Small intestine (tissue), 7 donors: ENCODE measurements at regions not wholly inside any gene's neighbourhood (a gene's known extent, or its start where the extent isn't known, plus 50 kb on each side); places are given as distances from the start of the nearest gene placed in this dataset.
"Not testable (repeated sequence)": the region's sequence is repeated elsewhere in the genome, so short reads cannot be mapped to it uniquely, and the experiment has no call there.

ENCODE experiments used
- DNase-seq, 2 donors: peaks; one replicate each; pipeline versions ENCODE4 v3.0.0 to v3.0.0-alpha.2; 2013
- FAIRE-seq: peaks from 2 replicates; lab custom pipeline; 2012; peaks lifted over from hg19 to GRCh38; lab: Jason Lieb, UNC
- H3K27ac ChIP-seq, 3 donors: one replicate each; pipeline ENCODE4 v1.5.1; 2013; ENCODE audit warnings: low read length in 2 of 3, mild to moderate bottlenecking in 2 of 3, control low read depth in 1 of 3, inconsistent platforms in 1 of 3, low read depth in 1 of 3, moderate library complexity in 1 of 3
- H3K27me3 ChIP-seq, 3 donors: one replicate each; pipeline ENCODE4 v1.6.1; 2013; ENCODE audit warnings: low read length in 3 of 3, inconsistent platforms in 1 of 3; ENCODE audit not compliant: control insufficient read depth in 3 of 3, insufficient read depth in 3 of 3
- H3K36me3 ChIP-seq, 3 donors: one replicate each; pipeline ENCODE4 v1.6.1; 2013; ENCODE audit warnings: low read length in 3 of 3, inconsistent platforms in 1 of 3, low read depth in 1 of 3, mild to moderate bottlenecking in 1 of 3, moderate library complexity in 1 of 3; ENCODE audit not compliant: control insufficient read depth in 3 of 3, insufficient read depth in 2 of 3
- H3K4me1 ChIP-seq, 3 donors: one replicate each; pipeline ENCODE4 v1.6.1; 2013; ENCODE audit warnings: low read length in 2 of 3, inconsistent platforms in 1 of 3, low read depth in 1 of 3, mild to moderate bottlenecking in 1 of 3, moderate library complexity in 1 of 3; ENCODE audit not compliant: control insufficient read depth in 3 of 3, insufficient read depth in 2 of 3
- H3K4me3 ChIP-seq, 3 donors: one replicate each; pipeline ENCODE4 v1.5.1; 2013; ENCODE audit warnings: low read length in 3 of 3, control low read depth in 1 of 3, inconsistent platforms in 1 of 3, low read depth in 1 of 3, mild to moderate bottlenecking in 1 of 3, moderate library complexity in 1 of 3
- H3K9me3 ChIP-seq, 2 donors: one replicate each; pipeline ENCODE4 v1.6.1; 2013; ENCODE audit warnings: low read depth in 1 of 2, low read length in 1 of 2; ENCODE audit not compliant: control insufficient read depth in 2 of 2, insufficient read depth in 1 of 2
- WGBS, 3 donors: extraction: QIAGEN DNeasy Blood & Tissue Kit; methylation state at CpG; one replicate each; pipeline ENCODE4 v1.1.7; 2013; 5-methylcytosine and 5-hydroxymethylcytosine counted together
- donor health status: healthy with polysubstance abuse.
- donor health status: control.
- donor health status: control.
- donor health status: Bipolar disorder and iron deficiency.
- donor health status: healthy.

- WGBS, 3 donors, result 87 to 96% (median 93%) methylated on average over 4 of the region's 4 CpGs
- peaks cover 0 to 24% of the 10 kb centered on the region in 2 donors for H3K9me3 ChIP-seq
- H3K27ac ChIP-seq, result no peak overlapping the region
- no peak for FAIRE-seq
- H3K4me3 ChIP-seq, result no peak overlapping the region
- H3K4me1 ChIP-seq, result no peaks in the 10 kb centered on the region
- no peak for DNase-seq
- no peaks in the 10 kb centered on the region for H3K27me3 ChIP-seq
- H3K36me3 ChIP-seq, result no peaks in the 10 kb centered on the region
Observed at GRCh38 chr12:38175538-38175937, 141.0 kb upstream of the ALG10B start.

DNA sequence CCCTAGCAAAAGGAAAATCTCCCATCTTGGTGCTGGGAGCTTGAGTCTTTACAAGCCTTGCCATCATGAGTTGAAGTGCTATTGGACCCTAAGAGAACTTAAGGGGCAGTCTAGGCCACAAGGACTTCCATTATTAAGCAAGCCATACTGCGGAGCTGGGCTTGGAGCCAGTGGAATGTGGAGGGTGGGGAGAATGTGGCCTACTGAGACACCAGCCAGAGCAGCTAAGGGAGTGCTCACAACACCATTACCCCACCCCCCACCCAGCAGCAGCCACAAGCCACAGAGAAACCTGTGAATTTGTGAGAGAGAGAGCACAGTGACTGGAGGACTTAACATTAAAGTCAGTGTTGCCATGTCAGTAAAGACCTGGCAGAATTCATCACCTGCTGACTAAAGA is 133.0 kb upstream of the ALG10B start:
- H3K27me3 ChIP-seq, H3K36me3 ChIP-seq, H3K27ac ChIP-seq, H3K4me1 ChIP-seq, H3K4me3 ChIP-seq, DNase-seq, FAIRE-seq: not testable (repeated sequence)
- peaks cover 0 to 13% of the 10 kb centered on the region in 2 donors for H3K9me3 ChIP-seq
- WGBS, 3 donors, result 46 to 97% (median 87%) methylated on average over 1 of the region's 1 CpG

DNA sequence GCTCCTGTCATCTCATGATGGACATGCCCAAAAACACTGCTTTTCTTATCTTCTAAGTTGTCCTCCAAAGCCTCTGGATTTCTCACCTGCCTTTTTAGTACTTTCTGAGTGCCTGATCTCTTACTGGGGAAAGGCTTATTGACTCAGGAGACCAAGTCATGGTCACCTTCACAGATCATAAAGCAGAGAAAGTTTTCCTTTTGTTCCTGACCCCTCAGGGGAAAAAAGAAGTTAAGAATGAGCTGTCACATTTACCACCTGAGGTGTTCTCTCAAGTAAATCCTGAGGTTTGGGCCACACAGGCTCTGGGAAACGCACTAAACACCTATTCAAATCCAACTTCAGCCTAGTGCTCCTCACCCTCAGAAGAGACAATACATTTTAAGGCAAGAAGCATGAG is 119.3 kb upstream of the ALG10B start:
- not testable (repeated sequence) for FAIRE-seq, H3K4me1 ChIP-seq, H3K27ac ChIP-seq, H3K27me3 ChIP-seq, DNase-seq, H3K36me3 ChIP-seq, H3K4me3 ChIP-seq
- peaks cover 4 to 25% of the 10 kb centered on the region in 2 donors for H3K9me3 ChIP-seq
- WGBS, 3 donors, result 54 to 62% (median 59%) methylated on average over 1 of the region's 1 CpG

DNA sequence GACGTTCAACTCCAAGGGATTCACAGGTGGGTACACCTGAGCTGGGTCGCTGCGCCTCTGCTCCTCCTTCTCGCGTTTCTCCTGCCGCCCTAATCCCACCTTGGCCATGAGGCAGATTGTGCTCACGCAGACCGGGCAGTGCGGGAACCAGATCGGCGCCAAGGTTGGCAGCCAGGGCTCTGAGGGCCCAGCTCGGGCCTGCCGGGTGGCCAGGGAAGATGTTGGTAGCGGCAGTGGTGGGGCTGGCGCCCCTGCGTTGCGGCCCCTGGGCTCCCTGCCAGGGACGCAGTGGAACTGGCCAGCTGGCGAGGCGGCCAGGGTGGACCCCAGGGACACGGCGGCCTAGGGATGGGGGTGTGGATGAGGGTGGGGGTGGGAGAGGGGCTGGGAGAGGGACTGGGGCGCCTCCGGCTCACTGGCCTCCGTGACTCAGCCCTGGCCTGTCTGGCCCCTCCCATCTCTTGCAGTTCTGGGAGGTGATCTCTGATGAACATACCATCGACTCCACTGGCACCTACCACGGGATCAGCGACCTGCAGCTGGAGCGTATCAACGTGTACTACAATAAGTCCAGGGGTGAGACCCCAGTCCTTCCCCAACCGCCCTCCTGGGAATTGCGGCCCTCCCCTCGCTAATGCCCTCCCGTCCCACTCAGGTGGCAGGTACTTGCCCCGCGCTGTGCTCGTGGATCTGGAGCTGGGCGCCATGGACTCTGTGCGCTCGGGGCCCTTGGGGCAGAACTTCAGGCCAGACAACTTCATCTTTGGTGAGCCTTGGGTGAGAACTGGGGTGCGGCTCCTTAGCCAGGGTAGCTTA is 114.9 kb upstream of the ALG10B start:
- DNase-seq (no peak), FAIRE-seq (no peak)
- H3K27ac ChIP-seq, result no peak overlapping the region
- no peak overlapping the region for H3K4me3 ChIP-seq
- no peaks in the 10 kb centered on the region for H3K36me3 ChIP-seq
- H3K9me3 ChIP-seq, result peaks cover 6 to 52% of the 10 kb centered on the region in 2 donors
- WGBS, 3 donors, result 91 to 94% (median 93%) methylated on average over 37 to 41 of the region's 41 CpGs
- H3K4me1 ChIP-seq, result no peaks in the 10 kb centered on the region
- no peaks in the 10 kb centered on the region for H3K27me3 ChIP-seq

DNA sequence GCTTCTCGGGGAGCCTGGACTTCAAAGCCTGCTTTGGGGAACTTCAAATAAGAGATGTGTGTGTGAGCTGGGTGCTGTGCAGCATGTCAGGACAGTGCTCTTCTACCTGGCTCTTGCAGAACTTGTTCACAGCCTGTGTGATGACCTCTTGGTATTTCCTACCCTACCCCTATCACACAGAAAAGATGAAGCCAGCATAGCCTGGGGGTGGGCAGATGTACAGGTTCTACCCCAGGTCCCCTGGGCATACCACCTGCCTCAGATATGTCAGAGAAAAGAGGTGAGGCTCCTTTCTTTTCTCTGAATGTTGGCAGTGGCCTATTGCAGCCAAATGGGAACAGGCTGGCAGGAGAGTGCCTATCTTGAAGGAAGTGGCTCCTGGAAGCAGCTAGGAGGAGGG is 111.7 kb upstream of the ALG10B start:
- DNase-seq, result no peak
- Histone ChIP-seq H3K27me3 (no peaks in the 10 kb centered on the region), H3K9me3 (peaks cover 6 to 49% of the 10 kb centered on the region in 2 donors), H3K27ac (no peak overlapping the region), H3K4me1 (no peaks in the 10 kb centered on the region), H3K36me3 (no peaks in the 10 kb centered on the region), H3K4me3 (no peak overlapping the region)
- FAIRE-seq, result no peak
- WGBS, 3 donors, result 84 to 95% (median 89%) methylated on average over 1 of the region's 1 CpG

DNA sequence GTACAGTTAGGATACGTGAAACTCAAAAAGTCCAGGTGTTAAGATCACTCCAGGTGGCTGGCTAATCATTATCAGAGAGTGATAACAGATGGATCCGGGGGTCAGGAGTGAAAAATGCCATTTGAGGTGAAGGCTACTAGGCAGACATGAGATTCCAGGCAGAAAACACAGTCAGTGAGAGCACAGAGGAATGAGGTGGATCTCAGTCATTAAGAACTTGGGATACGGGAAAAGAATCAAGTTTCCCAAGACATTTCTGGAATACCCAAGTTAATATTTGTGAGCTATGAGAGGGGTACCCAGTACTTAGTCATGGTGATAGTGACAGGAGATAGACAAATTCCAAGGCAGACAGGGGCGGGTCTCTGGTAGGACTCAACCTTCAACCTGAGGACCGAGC is 94.6 kb upstream of the ALG10B start:
- DNase-seq (no peak), FAIRE-seq (no peak)

DNA sequence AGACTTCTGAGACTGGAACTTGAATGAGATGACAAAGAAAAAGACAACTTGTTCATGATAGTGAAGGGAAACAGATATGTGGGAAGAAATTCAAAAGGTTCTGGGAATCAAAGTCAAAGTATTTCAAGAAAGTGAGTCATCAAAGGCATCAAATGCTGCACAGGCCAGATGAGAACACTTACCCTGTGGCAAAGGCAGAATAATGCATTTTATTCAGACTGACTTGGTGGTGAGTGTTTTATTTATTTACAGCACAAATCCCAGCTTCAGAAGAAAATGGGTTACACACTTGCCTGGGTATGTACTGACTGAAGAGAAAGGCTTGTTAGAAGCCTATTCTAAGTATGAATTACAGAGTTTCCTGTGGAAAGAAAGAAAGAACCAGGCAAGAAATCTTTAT is 78.2 kb upstream of the ALG10B start:
- not testable (repeated sequence) for H3K27ac ChIP-seq, H3K4me1 ChIP-seq, DNase-seq, H3K36me3 ChIP-seq, H3K27me3 ChIP-seq, H3K4me3 ChIP-seq, H3K9me3 ChIP-seq, FAIRE-seq

More for the DNA sequence above, 94.6 kb upstream of the ALG10B start:
- Histone ChIP-seq H3K36me3 (no peaks in the 10 kb centered on the region), H3K4me1 (no peaks in the 10 kb centered on the region), H3K9me3 (no peaks in the 10 kb centered on the region), H3K27me3 (no peaks in the 10 kb centered on the region), H3K27ac (no peak overlapping the region), H3K4me3 (no peak overlapping the region)
- WGBS, 3 donors, result 58 to 67% (median 59%) methylated on average over 5 of the region's 5 CpGs

- Histone ChIP-seq H3K4me1 (no peaks in the 10 kb centered on the region), H3K27ac (no peak overlapping the region), H3K36me3 (no peaks in the 10 kb centered on the region), H3K4me3 (no peak overlapping the region), H3K9me3 (peaks cover 0 to 15% of the 10 kb centered on the region in 2 donors), H3K27me3 (no peaks in the 10 kb centered on the region)
- FAIRE-seq (no peak), DNase-seq (no peak)
Observed at GRCh38 chr12:38253778-38254177, 62.8 kb upstream of the ALG10B start.

DNA sequence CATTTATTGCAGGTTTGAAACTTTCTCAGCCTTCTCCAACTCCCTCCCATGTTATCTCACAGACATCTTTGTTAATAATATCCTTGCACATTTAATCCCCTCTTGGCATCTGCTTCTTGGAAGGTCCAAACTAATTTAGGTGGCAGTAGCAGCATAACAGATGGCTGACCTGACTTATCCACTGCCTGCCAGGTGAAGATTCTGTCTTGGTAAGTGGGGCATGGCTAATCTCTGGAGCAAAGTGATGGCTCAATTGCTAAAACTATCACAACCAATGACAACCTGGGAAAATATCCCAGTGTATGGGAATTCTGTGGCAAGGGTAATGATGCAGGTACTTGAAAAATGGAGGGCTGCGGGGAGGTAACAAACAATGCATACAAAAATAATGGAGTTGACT is 58.2 kb upstream of the ALG10B start:
- H3K4me3 ChIP-seq, result no peak overlapping the region
- no peak for DNase-seq
- H3K27ac ChIP-seq, result no peak overlapping the region
- no peaks in the 10 kb centered on the region for H3K36me3 ChIP-seq
- no peak for FAIRE-seq
- no peaks in the 10 kb centered on the region for H3K27me3 ChIP-seq
- H3K4me1 ChIP-seq, result no peaks in the 10 kb centered on the region
- WGBS, 3 donors, result 79 to 88% (median 82%) methylated on average over 1 of the region's 1 CpG
- peaks cover 3 to 15% of the 10 kb centered on the region in 2 donors for H3K9me3 ChIP-seq
